ENCODE measurements at regions not wholly inside any gene's neighbourhood (a gene's known extent, or its start where the extent isn't known, plus 50 kb on each side); places are given as distances from the start of the nearest gene placed in this dataset.
"Not testable (repeated sequence)": the region's sequence is repeated elsewhere in the genome, so short reads cannot be mapped to it uniquely, and the experiment has no call there.

GRCh38 chr4:146107587-146108240, 67.8 kb upstream of the LSM6 start:
- Histone ChIP-seq H3K9me3 (ENCODE audit: low read depth) (no peaks in the 10 kb centered on the region), H3K4me3 (no peak overlapping the region), H3K4me1 (ENCODE audit: low read depth) (no peaks in the 10 kb centered on the region), H3K36me3 (no peaks in the 10 kb centered on the region), H3K27me3 (no peaks in the 10 kb centered on the region), H3K27ac (no peak overlapping the region)
- TF ChIP-seq CTCF (IDR thresholded peaks at IDR 0.05; ENCODE audit: low read depth, low read length): no peak
- no peak for DNase-seq (ENCODE audit: low read depth in 1 of 2, low spot score in 1 of 2)

- no peak for TF ChIP-seq CTCF (IDR thresholded peaks at IDR 0.05; ENCODE audit: low read depth, low read length)
- no peak overlapping the region for H3K27ac ChIP-seq
- H3K4me3 ChIP-seq: no peak overlapping the region
- H3K36me3 ChIP-seq: no peaks in the 10 kb centered on the region
- no peaks in the 10 kb centered on the region for H3K9me3 ChIP-seq (ENCODE audit: low read depth)
- H3K4me1 ChIP-seq (ENCODE audit: low read depth): no peaks in the 10 kb centered on the region
- H3K27me3 ChIP-seq: no peaks in the 10 kb centered on the region
- DNase-seq (ENCODE audit: low read depth in 1 of 2, low spot score in 1 of 2): no peak
Measured at GRCh38 chr4:146105464-146105863, 70.1 kb upstream of the LSM6 start.

- Histone ChIP-seq H3K36me3 (no peaks in the 10 kb centered on the region), H3K9me3 (ENCODE audit: low read depth) (no peaks in the 10 kb centered on the region), H3K27me3 (no peaks in the 10 kb centered on the region), H3K4me1 (ENCODE audit: low read depth) (no peaks in the 10 kb centered on the region), H3K4me3 (no peak overlapping the region), H3K27ac (no peak overlapping the region)
- no peak for DNase-seq (ENCODE audit: low read depth in 1 of 2, low spot score in 1 of 2)
- TF ChIP-seq CTCF (IDR thresholded peaks at IDR 0.05; ENCODE audit: low read depth, low read length): no peak
Measured at GRCh38 chr4:146104541-146104940, 71.0 kb upstream of the LSM6 start.

- not testable (repeated sequence) for H3K36me3 ChIP-seq; H3K4me1 ChIP-seq (ENCODE audit: low read depth); H3K9me3 ChIP-seq (ENCODE audit: low read depth); DNase-seq (ENCODE audit: low read depth in 1 of 2, low spot score in 1 of 2); H3K4me3 ChIP-seq; H3K27ac ChIP-seq; H3K27me3 ChIP-seq
Measured at GRCh38 chr4:146104052-146104451, 71.5 kb upstream of the LSM6 start.

- no peak overlapping the region for H3K4me3 ChIP-seq
- H3K4me1 ChIP-seq (ENCODE audit: low read depth): no peaks in the 10 kb centered on the region
- no peak for TF ChIP-seq CTCF (IDR thresholded peaks at IDR 0.05; ENCODE audit: low read depth, low read length)
- no peak overlapping the region for H3K27ac ChIP-seq
- no peaks in the 10 kb centered on the region for H3K9me3 ChIP-seq (ENCODE audit: low read depth)
- DNase-seq (ENCODE audit: low read depth in 1 of 2, low spot score in 1 of 2): no peak
- no peaks in the 10 kb centered on the region for H3K36me3 ChIP-seq
- no peaks in the 10 kb centered on the region for H3K27me3 ChIP-seq
Measured at GRCh38 chr4:146099585-146099984, 75.9 kb upstream of the LSM6 start.

GRCh38 chr4:146098978-146099377, 76.5 kb upstream of the LSM6 start:
- Histone ChIP-seq H3K9me3 (ENCODE audit: low read depth) (no peaks in the 10 kb centered on the region), H3K4me3 (no peak overlapping the region), H3K27me3 (no peaks in the 10 kb centered on the region), H3K4me1 (ENCODE audit: low read depth) (no peaks in the 10 kb centered on the region), H3K27ac (no peak overlapping the region), H3K36me3 (no peaks in the 10 kb centered on the region)
- DNase-seq (ENCODE audit: low read depth in 1 of 2, low spot score in 1 of 2): no peak
- TF ChIP-seq CTCF (IDR thresholded peaks at IDR 0.05; ENCODE audit: low read depth, low read length): no peak

Measured in cardiac muscle cell (in vitro differentiated cells and primary cell).